ENCODE measurements at regions not wholly inside any gene's neighbourhood (a gene's known extent, or its start where the extent isn't known, plus 50 kb on each side); places are given as distances from the start of the nearest gene placed in this dataset.

DNA sequence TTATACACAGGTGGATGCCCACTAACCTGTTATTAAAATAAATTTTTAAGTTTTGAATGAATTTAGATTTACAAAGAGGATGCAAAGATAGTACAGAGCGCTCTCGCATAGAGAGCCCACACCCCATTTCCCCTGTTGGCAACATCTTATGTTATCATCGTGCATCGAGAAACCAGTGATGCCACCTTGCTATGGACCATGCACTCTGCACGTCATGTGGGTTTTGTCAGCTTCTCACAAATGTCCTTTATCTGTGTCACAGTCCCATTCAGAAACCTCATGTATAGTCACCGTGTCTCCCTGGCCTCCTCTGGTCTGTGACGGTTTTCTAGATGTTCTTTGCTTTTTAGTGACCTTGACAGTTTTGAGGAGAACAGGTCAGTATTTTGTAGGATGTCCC is 60.0 kb downstream of the ING1 start:
- Histone ChIP-seq H3K9me3 (no peaks in the 10 kb centered on the region), H3K36me3 (no peaks in the 10 kb centered on the region), H3K27me3 (peaks cover 0 to 6% of the 10 kb centered on the region in 2 donors), H3K4me1 (no peaks in the 10 kb centered on the region), H3K4me3 (no peak overlapping the region), H3K27ac (no peak overlapping the region)
- DNase-seq (ENCODE audit: low spot score in 2 of 2): no peak
- 91 to 93% methylated on average over 7 of the region's 7 CpGs for WGBS, 2 donors
- TF ChIP-seq POLR2A (IDR thresholded peaks at IDR 0.05): no peak
- no peak for TF ChIP-seq EP300 (IDR thresholded peaks at IDR 0.05)
- TF ChIP-seq, protein P1, sequence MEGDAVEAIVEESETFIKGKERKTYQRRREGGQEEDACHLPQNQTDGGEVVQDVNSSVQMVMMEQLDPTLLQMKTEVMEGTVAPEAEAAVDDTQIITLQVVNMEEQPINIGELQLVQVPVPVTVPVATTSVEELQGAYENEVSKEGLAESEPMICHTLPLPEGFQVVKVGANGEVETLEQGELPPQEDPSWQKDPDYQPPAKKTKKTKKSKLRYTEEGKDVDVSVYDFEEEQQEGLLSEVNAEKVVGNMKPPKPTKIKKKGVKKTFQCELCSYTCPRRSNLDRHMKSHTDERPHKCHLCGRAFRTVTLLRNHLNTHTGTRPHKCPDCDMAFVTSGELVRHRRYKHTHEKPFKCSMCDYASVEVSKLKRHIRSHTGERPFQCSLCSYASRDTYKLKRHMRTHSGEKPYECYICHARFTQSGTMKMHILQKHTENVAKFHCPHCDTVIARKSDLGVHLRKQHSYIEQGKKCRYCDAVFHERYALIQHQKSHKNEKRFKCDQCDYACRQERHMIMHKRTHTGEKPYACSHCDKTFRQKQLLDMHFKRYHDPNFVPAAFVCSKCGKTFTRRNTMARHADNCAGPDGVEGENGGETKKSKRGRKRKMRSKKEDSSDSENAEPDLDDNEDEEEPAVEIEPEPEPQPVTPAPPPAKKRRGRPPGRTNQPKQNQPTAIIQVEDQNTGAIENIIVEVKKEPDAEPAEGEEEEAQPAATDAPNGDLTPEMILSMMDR (IDR thresholded peaks at IDR 0.05): no peak

GRCh38 chr13:110774051-110774450 is 60.6 kb downstream of the ING1 start:
- peaks cover 0 to 6% of the 10 kb centered on the region in 2 donors for H3K27me3 ChIP-seq
- no peak for TF ChIP-seq EP300 (IDR thresholded peaks at IDR 0.05)
- no peak for TF ChIP-seq POLR2A (IDR thresholded peaks at IDR 0.05)
- TF ChIP-seq, protein P1 (IDR thresholded peaks at IDR 0.05): no peak
- DNase-seq (ENCODE audit: low spot score in 2 of 2): no peak

GRCh38 chr13:110774490-110774889 is 61.0 kb downstream of the ING1 start:
- Histone ChIP-seq H3K27ac (no peak overlapping the region), H3K4me1 (no peaks in the 10 kb centered on the region), H3K4me3 (no peak overlapping the region), H3K36me3 (no peaks in the 10 kb centered on the region), H3K27me3 (peaks cover 0 to 6% of the 10 kb centered on the region in 2 donors), H3K9me3 (no peaks in the 10 kb centered on the region)
- WGBS, 2 donors: 93% methylated on average over 6 of the region's 6 CpGs
- no peak for DNase-seq (ENCODE audit: low spot score in 2 of 2)
- TF ChIP-seq EP300 (IDR thresholded peaks at IDR 0.05): no peak
- TF ChIP-seq, protein P1 (IDR thresholded peaks at IDR 0.05): no peak
- no peak for TF ChIP-seq POLR2A (IDR thresholded peaks at IDR 0.05)

More at GRCh38 chr13:110774051-110774450, 60.6 kb downstream of the ING1 start:
- no peaks in the 10 kb centered on the region for H3K36me3 ChIP-seq
- H3K9me3 ChIP-seq: no peaks in the 10 kb centered on the region
- 100% methylated on average over 1 of the region's 1 CpG for WGBS, 2 donors
- no peak overlapping the region for H3K27ac ChIP-seq
- no peaks in the 10 kb centered on the region for H3K4me1 ChIP-seq
- H3K4me3 ChIP-seq: no peak overlapping the region

GRCh38 chr13:110775576-110775975 is 62.1 kb downstream of the ING1 start:
- no peak overlapping the region for H3K4me3 ChIP-seq
- H3K27ac ChIP-seq: no peak overlapping the region
- 79 to 83% methylated on average over 5 of the region's 5 CpGs for WGBS, 2 donors
- no peaks in the 10 kb centered on the region for H3K36me3 ChIP-seq
- DNase-seq (ENCODE audit: low spot score in 2 of 2): no peak
- no peak for TF ChIP-seq POLR2A (IDR thresholded peaks at IDR 0.05)
- TF ChIP-seq, protein P1 (IDR thresholded peaks at IDR 0.05): no peak
- no peak for TF ChIP-seq EP300 (IDR thresholded peaks at IDR 0.05)
- no peaks in the 10 kb centered on the region for H3K4me1 ChIP-seq
- H3K27me3 ChIP-seq: peaks cover 0 to 6% of the 10 kb centered on the region in 2 donors
- no peaks in the 10 kb centered on the region for H3K9me3 ChIP-seq

GRCh38 chr13:110777251-110777820 is 63.8 kb downstream of the ING1 start:
- TF ChIP-seq EP300 (IDR thresholded peaks at IDR 0.05): no peak
- TF ChIP-seq POLR2A (IDR thresholded peaks at IDR 0.05): no peak
- Histone ChIP-seq H3K4me3 (no peak overlapping the region), H3K4me1 (no peaks in the 10 kb centered on the region), H3K9me3 (peaks cover 0 to 5% (median 0%) of the 10 kb centered on the region in 4 donors), H3K36me3 (no peaks in the 10 kb centered on the region), H3K27ac (no peak overlapping the region), H3K27me3 (peaks cover 0 to under 1% of the 10 kb centered on the region in 2 donors)
- no peak for DNase-seq (ENCODE audit: low spot score in 2 of 2)
- 79 to 86% methylated on average over 3 of the region's 3 CpGs for WGBS, 2 donors

Measured in tibial nerve (tissue), 4 donors.